GM13976 (cell line): ENCODE measurements at regions not wholly inside any gene's neighbourhood (a gene's known extent, or its start where the extent isn't known, plus 50 kb on each side); places are given as distances from the start of the nearest gene placed in this dataset.

ENCODE experiments used
- DNase-seq: peaks from one replicate; pipeline ENCODE4 v3.0.0; 2012; ENCODE audit warnings: low spot score
- CTCF ChIP-seq: IDR thresholded peaks from 2 replicates; pipeline ENCODE4 v1.5.1; 2012; ENCODE audit warnings: borderline replicate concordance, mild to moderate bottlenecking; ENCODE audit not compliant: insufficient read depth; ENCODE audit errors: extremely low read depth, missing control alignments, control extremely low read depth
- in situ Hi-C: fragments of 300-500 bp; cut with MboI; formaldehyde crosslinking; loops from one replicate; pipeline ENCODE4 v1.12.0; 2022; ENCODE audit warnings: low sequenced_read_pairs, mixed read lengths, inconsistent platforms; ENCODE audit not compliant: unreplicated experiment

- no peak for TF ChIP-seq CTCF
- in situ Hi-C loops: no loop called here
- no peak for DNase-seq
These were observed 249.0 kb upstream of the KIRREL3 start for GRCh38 chr11:127249576-127249975.

GRCh38 chr11:127248476-127248875 lies 247.9 kb upstream of the KIRREL3 start:
- DNase-seq: no peak
- TF ChIP-seq CTCF: no peak
- in situ Hi-C loops: no loop called here

- in situ Hi-C loops: no loop called here
These were observed 246.8 kb upstream of the KIRREL3 start for GRCh38 chr11:127247261-127247851.

GRCh38 chr11:127242676-127243075 lies 242.1 kb upstream of the KIRREL3 start:
- in situ Hi-C loops: no loop called here
- TF ChIP-seq CTCF: no peak
- DNase-seq: no peak

More at GRCh38 chr11:127247261-127247851, 246.8 kb upstream of the KIRREL3 start:
- DNase-seq: no peak
- TF ChIP-seq CTCF: no peak

GRCh38 chr11:127238321-127238720 lies 237.8 kb upstream of the KIRREL3 start:
- TF ChIP-seq CTCF: no peak
- no peak for DNase-seq
- in situ Hi-C loops: no loop called here

GRCh38 chr11:127236776-127237175 lies 236.2 kb upstream of the KIRREL3 start:
- in situ Hi-C loops: no loop called here
- DNase-seq: no peak
- TF ChIP-seq CTCF: no peak
